Activated CD4-positive, alpha-beta T cell treated with anti-CD3 and anti-CD28 coated beads, Interleukin-2, amount 10 ng/mL, durations not matched to agents 7 days and 5 days (primary cell): ENCODE measurements at regions not wholly inside any gene's neighbourhood (a gene's known extent, or its start where the extent isn't known, plus 50 kb on each side); places are given as distances from the start of the nearest gene placed in this dataset.

Experiments used
- CTCF ChIA-PET: fragments of 350-600 bp; sonication (Branson Sonifier 250); formaldehyde crosslinking; loops from one replicate; lab custom pipeline; 2021; ENCODE audit warnings: antibody characterized with exemption; lab: Charles Lee
- POLR2A ChIA-PET: fragments of 350-600 bp; sonication (Branson Sonifier 250); formaldehyde crosslinking; loops from one replicate; lab custom pipeline; 2021; ENCODE audit warnings: antibody characterized with exemption; lab: Charles Lee
- DNase-seq: peaks from one replicate; pipeline ENCODE4 v3.0.0-alpha.2; 2020
- H3K27ac Mint-ChIP-seq: one replicate; pipeline ENCODE4 v1.8.0; 2021; ENCODE audit warnings: mild to moderate bottlenecking, moderate library complexity, mixed read lengths
- H3K27me3 Mint-ChIP-seq: one replicate; pipeline ENCODE4 v1.8.0; 2021; ENCODE audit warnings: mixed read lengths
- H3K36me3 Mint-ChIP-seq: one replicate; pipeline ENCODE4 v1.8.0; 2021; ENCODE audit warnings: low read depth, mixed read lengths
- H3K4me1 Mint-ChIP-seq: one replicate; pipeline ENCODE4 v1.8.0; 2021; ENCODE audit warnings: mixed read lengths
- H3K4me3 Mint-ChIP-seq: one replicate; pipeline ENCODE4 v1.8.0; 2021; ENCODE audit warnings: mild to moderate bottlenecking, moderate library complexity, mixed read lengths
- H3K9me3 Mint-ChIP-seq: one replicate; pipeline ENCODE4 v1.8.0; 2021; ENCODE audit warnings: mixed read lengths

GRCh38 chr4:166318810-166319525 lies 445.9 kb downstream of the TLL1 start:
- H3K4me1 Mint-ChIP-seq = no peaks in the 10 kb centered on the region
- peaks cover 2% of the 10 kb centered on the region for H3K9me3 Mint-ChIP-seq
- no peak overlapping the region for H3K4me3 Mint-ChIP-seq
- H3K27me3 Mint-ChIP-seq = no peaks in the 10 kb centered on the region
- POLR2A ChIA-PET = no interaction called here
- CTCF ChIA-PET = no interaction called here
- no peaks in the 10 kb centered on the region for H3K36me3 Mint-ChIP-seq
- H3K27ac Mint-ChIP-seq = no peak overlapping the region
- DNase-seq = no peak

- POLR2A ChIA-PET = no interaction called here
- Mint-ChIP-seq H3K4me3 (no peak overlapping the region), H3K36me3 (no peaks in the 10 kb centered on the region), H3K4me1 (no peaks in the 10 kb centered on the region), H3K27me3 (no peaks in the 10 kb centered on the region), H3K27ac (no peak overlapping the region), H3K9me3 (peaks cover 2% of the 10 kb centered on the region)
- no peak for DNase-seq
- CTCF ChIA-PET = no interaction called here
Measured at GRCh38 chr4:166323250-166323649, 450.2 kb downstream of the TLL1 start.

- H3K4me1 Mint-ChIP-seq = no peaks in the 10 kb centered on the region
- no peak for DNase-seq
- POLR2A ChIA-PET = no interaction called here
Measured at GRCh38 chr4:166324321-166324720, 451.3 kb downstream of the TLL1 start.

GRCh38 chr4:166335256-166335938 lies 462.4 kb downstream of the TLL1 start:
- Mint-ChIP-seq H3K36me3 (no peaks in the 10 kb centered on the region), H3K9me3 (peaks cover 5% of the 10 kb centered on the region), H3K4me1 (no peaks in the 10 kb centered on the region), H3K4me3 (no peak overlapping the region), H3K27me3 (no peaks in the 10 kb centered on the region), H3K27ac (no peak overlapping the region)
- POLR2A ChIA-PET = no interaction called here
- CTCF ChIA-PET = no interaction called here
- DNase-seq = no peak

More at GRCh38 chr4:166324321-166324720, 451.3 kb downstream of the TLL1 start:
- Mint-ChIP-seq H3K27me3 (no peaks in the 10 kb centered on the region), H3K27ac (no peak overlapping the region), H3K9me3 (peaks cover 2% of the 10 kb centered on the region), H3K4me3 (no peak overlapping the region), H3K36me3 (no peaks in the 10 kb centered on the region)
- CTCF ChIA-PET = no interaction called here

GRCh38 chr4:166341992-166342391 lies 469.0 kb downstream of the TLL1 start:
- CTCF ChIA-PET = no interaction called here

GRCh38 chr4:166363198-166363597 lies 490.2 kb downstream of the TLL1 start:
- Mint-ChIP-seq H3K9me3 (peaks cover 2% of the 10 kb centered on the region), H3K36me3 (no peaks in the 10 kb centered on the region), H3K27me3 (no peaks in the 10 kb centered on the region), H3K4me3 (no peak overlapping the region), H3K4me1 (no peaks in the 10 kb centered on the region), H3K27ac (no peak overlapping the region)
- no peak for DNase-seq
- POLR2A ChIA-PET = no interaction called here
- CTCF ChIA-PET = no interaction called here

More at GRCh38 chr4:166341992-166342391, 469.0 kb downstream of the TLL1 start:
- POLR2A ChIA-PET = no interaction called here
- no peak overlapping the region for H3K27ac Mint-ChIP-seq
- DNase-seq = no peak
- no peaks in the 10 kb centered on the region for H3K4me1 Mint-ChIP-seq
- H3K4me3 Mint-ChIP-seq = no peak overlapping the region
- no peaks in the 10 kb centered on the region for H3K27me3 Mint-ChIP-seq
- H3K9me3 Mint-ChIP-seq = no peaks in the 10 kb centered on the region
- no peaks in the 10 kb centered on the region for H3K36me3 Mint-ChIP-seq

GRCh38 chr4:166366012-166366411 lies 493.0 kb downstream of the TLL1 start:
- Mint-ChIP-seq H3K27me3 (no peaks in the 10 kb centered on the region), H3K4me1 (no peaks in the 10 kb centered on the region), H3K4me3 (no peak overlapping the region), H3K9me3 (peaks cover 2% of the 10 kb centered on the region), H3K27ac (no peak overlapping the region), H3K36me3 (no peaks in the 10 kb centered on the region)
- ChIA-PET CTCF (no interaction called here), POLR2A (no interaction called here)
- no peak for DNase-seq

- no peak for DNase-seq
- ChIA-PET POLR2A (no interaction called here), CTCF (no interaction called here)
- H3K27ac Mint-ChIP-seq = no peak overlapping the region
- H3K27me3 Mint-ChIP-seq = no peaks in the 10 kb centered on the region
- no peak overlapping the region for H3K4me3 Mint-ChIP-seq
- H3K9me3 Mint-ChIP-seq = peaks cover 20% of the 10 kb centered on the region
- no peaks in the 10 kb centered on the region for H3K4me1 Mint-ChIP-seq
- H3K36me3 Mint-ChIP-seq = no peaks in the 10 kb centered on the region
Measured at GRCh38 chr4:166377578-166377977, 504.5 kb downstream of the TLL1 start.

GRCh38 chr4:166386491-166387360 lies 513.7 kb downstream of the TLL1 start:
- no peak for DNase-seq
- Mint-ChIP-seq H3K27ac (no peak overlapping the region), H3K4me3 (no peak overlapping the region), H3K27me3 (no peaks in the 10 kb centered on the region), H3K4me1 (no peaks in the 10 kb centered on the region), H3K9me3 (peaks cover 5% of the 10 kb centered on the region), H3K36me3 (no peaks in the 10 kb centered on the region)
- ChIA-PET POLR2A (no interaction called here), CTCF (no interaction called here)

GRCh38 chr4:166391501-166391900 lies 518.5 kb downstream of the TLL1 start:
- no peak for DNase-seq
- Mint-ChIP-seq H3K27me3 (no peaks in the 10 kb centered on the region), H3K4me1 (no peaks in the 10 kb centered on the region), H3K36me3 (no peaks in the 10 kb centered on the region), H3K4me3 (no peak overlapping the region), H3K27ac (no peak overlapping the region), H3K9me3 (peaks cover 2% of the 10 kb centered on the region)
- ChIA-PET CTCF (no interaction called here), POLR2A (no interaction called here)

- CTCF ChIA-PET = no interaction called here
- no peak for DNase-seq
- no peaks in the 10 kb centered on the region for H3K4me1 Mint-ChIP-seq
Measured at GRCh38 chr4:166399021-166399420, 526.0 kb downstream of the TLL1 start.

GRCh38 chr4:166400270-166400894 lies 527.3 kb downstream of the TLL1 start:
- POLR2A ChIA-PET = no interaction called here
- H3K9me3 Mint-ChIP-seq = no peaks in the 10 kb centered on the region
- H3K4me1 Mint-ChIP-seq = no peaks in the 10 kb centered on the region
- H3K27ac Mint-ChIP-seq = no peak overlapping the region
- no peaks in the 10 kb centered on the region for H3K27me3 Mint-ChIP-seq
- CTCF ChIA-PET = no interaction called here
- H3K4me3 Mint-ChIP-seq = no peak overlapping the region
- no peak for DNase-seq
- no peaks in the 10 kb centered on the region for H3K36me3 Mint-ChIP-seq

More at GRCh38 chr4:166399021-166399420, 526.0 kb downstream of the TLL1 start:
- Mint-ChIP-seq H3K4me3 (no peak overlapping the region), H3K27ac (no peak overlapping the region), H3K9me3 (no peaks in the 10 kb centered on the region), H3K27me3 (no peaks in the 10 kb centered on the region), H3K36me3 (no peaks in the 10 kb centered on the region)
- POLR2A ChIA-PET = no interaction called here

GRCh38 chr4:166413356-166413755 lies 540.3 kb downstream of the TLL1 start:
- H3K9me3 Mint-ChIP-seq = peaks cover 6% of the 10 kb centered on the region
- H3K4me1 Mint-ChIP-seq = no peaks in the 10 kb centered on the region
- no peak for DNase-seq
- CTCF ChIA-PET = no interaction called here
- POLR2A ChIA-PET = no interaction called here
- H3K4me3 Mint-ChIP-seq = no peak overlapping the region
- no peaks in the 10 kb centered on the region for H3K27me3 Mint-ChIP-seq
- no peak overlapping the region for H3K27ac Mint-ChIP-seq
- no peaks in the 10 kb centered on the region for H3K36me3 Mint-ChIP-seq
